Midbrain (tissue), 1 donor: ENCODE measurements at regions not wholly inside any gene's neighbourhood (a gene's known extent, or its start where the extent isn't known, plus 50 kb on each side); places are given as distances from the start of the nearest gene placed in this dataset.

Source experiments
- DNase-seq: peaks from one replicate; lab custom pipeline; 2025; lab: John Stamatoyannopoulos, UW

DNA sequence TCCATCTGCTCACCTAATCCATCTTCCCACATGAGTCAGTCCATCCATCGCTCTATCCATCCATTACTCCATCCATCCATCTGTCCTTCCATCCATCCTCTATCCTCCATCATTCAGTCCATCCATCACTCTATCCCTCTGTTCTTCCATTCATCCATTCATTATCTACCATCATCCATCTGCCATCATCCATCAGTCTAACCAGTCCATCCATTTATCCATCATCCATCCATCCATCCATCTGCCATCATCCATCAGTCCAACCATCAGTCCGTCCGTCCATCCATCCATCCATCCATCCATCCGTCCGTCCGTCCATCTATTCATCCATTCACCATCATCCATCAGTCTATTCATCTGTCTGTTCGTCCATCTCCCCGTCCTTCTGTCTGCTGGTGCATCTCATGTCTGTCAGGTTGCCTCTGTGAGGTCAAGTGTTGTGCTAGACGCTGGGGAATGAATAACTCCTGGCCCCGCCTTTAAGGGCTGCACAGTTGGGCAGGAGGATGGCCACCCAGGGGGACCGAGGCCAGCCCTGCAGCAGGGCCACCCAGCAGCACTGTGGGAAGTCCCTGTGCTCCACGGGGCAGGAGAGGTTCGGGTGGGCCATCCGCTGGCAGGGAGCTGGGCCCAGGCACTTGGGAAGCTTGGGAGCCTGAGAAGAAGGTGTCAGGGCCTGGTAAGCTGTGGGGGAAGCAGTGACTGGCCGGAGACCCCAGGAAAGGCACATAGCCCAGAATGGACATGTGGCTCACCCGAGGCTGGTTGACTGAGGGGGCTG, 137.1 kb downstream of the CTTN start:
- no peak for DNase-seq

DNA sequence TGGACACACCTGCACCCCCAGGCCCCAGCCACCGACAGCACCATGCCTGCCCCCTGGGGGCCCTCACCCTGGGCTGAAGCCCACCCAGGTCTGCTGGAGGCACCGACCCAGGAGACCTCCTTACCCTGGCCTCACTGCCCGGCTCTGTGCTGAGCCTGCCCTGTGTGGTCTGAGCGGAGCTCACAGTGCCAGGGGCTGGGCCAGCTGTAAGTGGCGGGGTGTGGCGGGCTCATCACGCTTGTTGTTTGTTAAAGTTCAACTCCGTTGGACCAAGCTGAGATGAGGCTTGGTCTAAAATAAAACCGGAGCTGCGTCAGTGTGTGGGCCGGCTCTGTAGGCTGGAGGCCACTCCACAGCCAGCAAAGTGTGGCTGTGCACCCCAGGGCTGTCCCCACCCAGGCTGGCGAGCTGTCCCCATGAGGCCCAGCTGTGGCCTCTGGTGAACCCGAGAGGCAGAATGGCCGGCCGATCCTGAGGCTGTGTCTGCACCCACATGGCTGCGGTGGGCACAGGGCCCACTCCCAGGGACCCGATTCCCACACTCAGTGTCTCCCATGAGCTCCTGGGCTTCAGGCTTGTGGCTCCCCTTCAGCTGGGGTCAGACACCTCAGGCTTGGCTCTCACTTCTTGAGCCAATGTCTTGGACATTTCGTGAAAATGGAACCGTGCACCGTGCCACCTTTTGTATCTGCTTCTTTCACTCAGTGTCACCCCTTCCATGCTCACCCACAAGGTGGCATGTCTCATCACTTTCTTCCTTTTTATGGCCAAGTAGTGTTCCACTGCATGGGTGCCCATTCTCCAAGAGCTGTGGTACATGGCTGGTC, 137.9 kb downstream of the CTTN start:
- no peak for DNase-seq

DNA sequence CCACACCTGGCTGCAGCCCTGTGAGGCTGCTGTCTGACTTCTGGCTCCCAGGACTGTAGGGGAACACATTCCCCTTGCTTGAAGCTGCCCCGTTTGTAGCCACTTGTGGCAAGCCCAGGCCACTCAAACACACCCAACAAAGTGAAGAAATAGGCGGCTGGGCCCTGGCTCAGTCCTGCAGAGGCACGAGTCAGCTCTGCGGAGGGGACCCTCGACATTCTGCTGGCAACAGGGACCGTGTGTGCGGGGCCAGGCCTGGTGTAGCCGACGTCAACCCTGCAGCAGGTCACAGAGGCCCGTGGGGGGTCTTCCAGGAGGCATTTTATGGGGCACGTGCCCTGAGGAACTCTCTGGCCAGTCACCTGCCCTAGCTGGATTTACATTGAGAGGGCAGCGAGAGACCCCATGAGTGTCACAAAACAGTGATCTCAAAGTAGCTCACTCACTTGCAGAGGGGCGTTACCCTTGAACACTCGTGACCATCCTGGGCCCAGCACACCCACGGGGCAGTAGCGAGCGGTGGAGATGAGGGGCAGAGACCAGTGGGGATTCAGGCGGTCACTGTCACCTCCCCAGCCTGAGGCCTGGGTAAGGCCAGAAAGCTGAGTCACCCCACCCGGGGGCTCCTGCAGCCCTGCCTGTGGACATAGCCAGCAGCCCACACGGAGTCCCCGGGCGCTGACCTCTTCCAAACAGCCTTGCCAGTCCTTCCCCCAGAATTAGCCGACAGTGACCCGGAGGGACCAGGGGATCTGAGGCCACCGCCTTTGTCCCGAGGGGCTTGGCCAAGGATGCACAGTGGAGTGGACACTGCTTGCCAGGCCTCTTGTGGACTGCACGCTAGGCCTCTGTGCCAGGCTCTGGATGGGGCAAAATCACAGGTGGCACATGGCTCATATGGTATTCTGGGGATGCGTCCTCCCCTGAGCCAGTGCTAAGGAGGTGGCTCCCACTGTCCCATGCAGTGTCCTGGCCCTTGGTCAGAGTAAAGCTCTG, 139.5 kb downstream of the CTTN start:
- DNase-seq, result no peak

DNA sequence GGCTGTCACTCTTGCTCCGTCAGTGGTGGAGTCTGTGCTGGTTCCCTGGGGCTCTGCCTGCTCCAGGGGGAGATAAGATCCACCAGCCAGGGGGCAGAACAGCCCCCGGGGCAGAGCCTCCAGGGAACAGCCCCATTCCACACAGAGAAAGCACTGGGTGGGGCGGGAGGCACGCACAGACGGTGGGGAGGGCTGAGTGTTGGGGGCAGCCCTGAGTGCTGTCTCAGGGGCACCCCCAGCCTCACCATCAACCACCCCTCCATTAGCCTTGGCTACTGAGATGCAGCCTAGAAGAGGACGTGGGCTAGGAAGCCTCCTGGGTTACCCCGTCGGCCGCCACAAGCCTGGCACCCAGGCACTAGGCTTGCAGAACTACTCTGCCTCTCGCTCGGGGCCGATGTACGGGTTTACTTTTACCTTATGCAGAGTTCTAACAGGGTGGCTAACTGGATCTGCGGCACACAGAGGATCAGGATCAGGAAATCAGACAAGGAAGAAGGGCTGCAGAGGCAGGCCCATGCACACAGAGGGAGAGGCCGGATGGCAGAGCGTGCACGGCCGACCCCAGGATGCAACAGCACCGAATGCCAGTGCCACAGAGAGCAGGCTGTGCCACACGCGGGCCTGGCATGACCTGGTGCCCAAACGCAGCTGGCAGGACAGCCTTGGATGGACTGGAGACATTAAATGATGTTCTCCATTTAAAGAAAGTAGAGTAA, 140.5 kb downstream of the CTTN start:
- DNase-seq, result no peak

DNA sequence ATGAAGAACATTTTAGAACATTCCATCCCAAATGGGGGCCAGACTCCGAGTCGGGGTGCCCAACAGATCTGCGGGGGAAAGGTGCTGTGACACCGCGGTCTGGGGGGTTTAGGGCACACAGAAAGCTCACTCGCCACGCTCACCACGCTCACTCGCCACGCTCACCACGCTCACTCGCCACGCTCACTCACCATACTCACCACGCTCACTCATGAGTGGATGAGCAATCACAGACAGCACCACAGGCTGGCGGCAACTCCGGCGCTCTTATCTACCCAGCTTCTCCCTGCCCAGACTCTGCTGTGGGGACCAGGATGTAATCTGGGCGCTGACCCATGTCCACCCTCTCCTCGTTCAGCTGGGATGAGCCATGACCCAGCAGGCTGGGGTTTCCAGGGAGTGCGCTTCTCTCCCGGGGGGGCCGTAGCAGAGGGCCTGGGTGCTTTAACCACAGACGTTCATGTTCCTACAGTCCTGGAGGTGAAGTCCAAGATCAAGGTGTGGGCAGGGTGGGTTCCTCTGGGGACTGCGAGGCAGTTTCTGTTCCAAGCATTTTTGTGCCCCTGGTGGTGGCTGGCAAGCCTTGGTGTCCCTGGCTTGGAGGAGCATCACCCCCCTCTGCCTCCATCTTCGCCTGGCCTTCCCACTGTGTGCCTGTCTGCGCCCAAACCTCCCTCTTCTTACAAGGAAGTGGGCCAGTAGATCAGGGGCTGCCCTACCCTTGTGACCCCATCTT, 141.2 kb downstream of the CTTN start:
- no peak for DNase-seq

DNA sequence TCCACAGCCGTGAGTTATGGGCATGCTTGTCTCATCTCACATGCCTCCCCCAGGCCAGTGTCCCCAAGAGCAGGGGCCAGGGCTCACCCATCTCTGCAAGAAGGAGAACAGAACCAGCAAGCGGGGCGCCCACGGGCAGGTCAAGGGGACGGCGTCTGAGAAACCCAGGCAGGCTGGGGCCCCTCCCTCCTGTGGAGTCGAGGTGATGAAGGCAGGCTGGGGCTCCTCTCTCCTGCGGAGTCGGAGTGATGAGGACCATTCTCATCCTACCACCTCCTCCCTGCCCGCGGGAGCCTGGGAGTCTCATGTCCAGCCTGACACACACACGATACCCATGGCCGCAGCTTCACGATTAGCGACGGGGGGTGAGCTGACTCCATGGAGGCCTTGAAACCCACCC, 141.9 kb downstream of the CTTN start:
- DNase-seq, result no peak

DNA sequence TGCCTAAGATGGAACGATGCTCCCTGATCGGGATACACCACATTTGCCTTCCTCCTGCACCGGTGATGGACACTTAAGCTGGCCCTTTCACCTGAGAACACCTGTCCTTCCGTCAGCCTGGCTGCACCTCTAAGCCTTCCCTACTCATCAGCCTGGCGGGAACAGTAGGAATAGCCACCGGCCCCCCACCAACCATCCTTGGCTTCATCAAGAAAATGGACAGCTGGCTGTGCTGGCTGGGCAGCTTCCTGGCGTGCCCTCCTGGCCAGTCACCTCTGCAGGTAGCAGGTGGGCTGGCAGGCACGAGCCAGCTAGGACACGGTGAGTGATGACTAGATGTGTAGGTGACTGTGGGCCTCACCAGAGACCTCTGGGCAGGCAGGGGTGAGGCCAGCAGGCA, 142.8 kb downstream of the CTTN start:
- no peak for DNase-seq

DNA sequence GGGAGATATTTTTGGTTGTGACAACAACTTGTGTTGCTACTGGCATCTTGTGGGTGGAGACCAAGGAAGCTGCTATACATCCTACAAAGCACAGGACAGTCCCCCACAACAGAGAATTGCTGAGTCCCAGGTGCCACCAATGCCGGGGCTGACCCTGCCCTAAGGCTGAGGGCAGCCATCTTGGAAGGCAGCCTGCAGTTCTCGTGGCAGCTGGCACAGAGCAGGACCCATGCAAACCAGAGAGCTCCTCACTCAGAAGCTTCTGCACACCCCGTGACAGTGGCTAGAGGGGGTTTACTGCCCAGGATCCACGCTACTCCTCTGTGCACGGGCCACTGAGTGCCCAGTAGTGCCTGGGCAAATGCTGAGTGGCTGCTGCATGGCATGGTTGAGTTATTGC, 143.4 kb downstream of the CTTN start:
- DNase-seq, result no peak

DNA sequence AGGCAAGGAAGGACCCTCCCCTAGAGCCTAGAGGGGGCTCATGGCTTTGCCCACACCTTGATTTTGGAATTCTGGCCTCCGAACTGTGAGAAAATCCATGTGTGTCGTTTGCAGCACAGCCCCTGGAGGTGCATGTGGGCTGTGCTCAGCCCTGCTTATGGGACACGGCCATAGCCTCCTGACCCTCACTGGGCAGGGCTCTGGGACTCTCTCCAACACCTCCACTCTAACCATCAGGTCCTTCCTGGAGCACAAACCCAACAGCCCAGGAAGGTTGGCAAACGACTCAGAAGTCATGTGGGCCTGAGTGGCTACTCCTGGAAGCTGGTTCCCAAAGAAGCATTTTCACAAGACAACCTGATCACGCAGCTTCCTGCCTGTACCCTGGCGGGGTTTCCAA, 144.1 kb downstream of the CTTN start:
- DNase-seq, result no peak

DNA sequence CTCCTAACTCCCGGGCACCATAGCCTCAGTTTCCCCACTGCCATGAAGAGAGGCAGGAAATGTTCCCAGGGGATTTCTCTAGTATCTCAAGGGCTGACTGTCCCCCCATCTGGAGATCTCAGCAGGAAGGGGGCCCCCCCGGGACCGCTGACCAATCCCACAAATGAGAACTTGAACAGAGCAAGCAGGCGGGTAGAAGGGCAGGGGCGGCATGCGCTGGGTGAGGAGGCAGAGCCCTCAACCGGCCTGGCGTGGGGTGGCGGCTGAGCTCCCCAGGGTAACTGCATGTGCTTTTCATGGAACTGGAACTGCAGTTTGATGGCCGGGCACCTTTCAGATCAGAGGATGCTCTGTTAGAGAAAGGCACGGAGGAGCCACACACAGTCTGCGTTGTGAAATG, 144.5 kb downstream of the CTTN start:
- no peak for DNase-seq

DNA sequence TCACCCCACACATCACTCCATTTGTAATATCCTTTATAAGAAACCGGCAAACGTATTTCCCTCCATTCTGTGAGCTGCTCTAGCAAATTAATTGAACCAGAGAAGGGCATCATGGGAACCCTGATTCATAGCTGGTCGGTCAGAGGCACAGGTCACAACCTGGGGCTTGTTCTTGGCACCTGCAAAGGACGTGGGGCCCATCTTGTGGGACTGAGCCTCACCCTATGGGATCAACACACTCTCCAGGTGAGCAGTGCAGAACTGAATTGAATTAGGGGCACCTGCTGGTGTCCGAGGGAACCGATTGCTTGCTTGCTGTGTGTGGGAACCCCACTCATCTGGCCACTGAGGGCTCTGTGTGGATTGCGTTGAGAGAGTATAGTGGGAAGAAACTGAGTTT, 145.3 kb downstream of the CTTN start:
- DNase-seq, result no peak

DNA sequence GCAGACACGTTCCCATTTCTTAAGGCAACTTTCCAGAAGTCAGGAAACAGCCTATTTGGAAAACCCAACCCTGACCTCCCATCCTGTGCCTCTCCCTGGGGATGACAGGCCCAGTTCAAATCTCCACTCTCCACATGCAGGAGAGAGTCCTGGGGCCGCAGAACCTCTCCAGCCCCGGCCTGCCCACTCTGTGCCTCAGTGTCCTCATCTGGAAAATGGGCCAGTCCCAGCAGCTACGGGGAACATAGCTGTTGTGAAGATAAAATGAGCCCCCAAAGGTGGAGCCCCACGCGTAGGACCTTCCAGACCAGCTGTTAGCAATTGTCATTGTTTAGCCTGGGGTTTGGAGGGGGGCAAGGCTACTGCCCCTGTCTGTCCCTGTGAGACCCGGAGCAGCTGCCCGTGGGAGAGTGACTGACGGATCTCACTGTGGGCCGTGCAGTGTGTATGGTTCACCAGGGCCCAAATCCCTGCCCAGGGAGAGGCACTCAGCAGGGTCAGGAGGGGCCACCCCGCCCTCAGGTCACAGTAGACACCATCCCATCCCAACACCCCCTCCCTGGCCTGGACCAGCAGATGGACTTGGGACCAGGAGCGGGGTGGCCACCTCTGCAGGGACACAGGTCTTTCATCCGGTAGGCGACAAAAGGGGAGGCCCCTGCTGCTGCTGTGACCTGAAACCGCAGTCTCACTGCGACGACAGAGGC, 145.9 kb downstream of the CTTN start:
- no peak for DNase-seq

DNA sequence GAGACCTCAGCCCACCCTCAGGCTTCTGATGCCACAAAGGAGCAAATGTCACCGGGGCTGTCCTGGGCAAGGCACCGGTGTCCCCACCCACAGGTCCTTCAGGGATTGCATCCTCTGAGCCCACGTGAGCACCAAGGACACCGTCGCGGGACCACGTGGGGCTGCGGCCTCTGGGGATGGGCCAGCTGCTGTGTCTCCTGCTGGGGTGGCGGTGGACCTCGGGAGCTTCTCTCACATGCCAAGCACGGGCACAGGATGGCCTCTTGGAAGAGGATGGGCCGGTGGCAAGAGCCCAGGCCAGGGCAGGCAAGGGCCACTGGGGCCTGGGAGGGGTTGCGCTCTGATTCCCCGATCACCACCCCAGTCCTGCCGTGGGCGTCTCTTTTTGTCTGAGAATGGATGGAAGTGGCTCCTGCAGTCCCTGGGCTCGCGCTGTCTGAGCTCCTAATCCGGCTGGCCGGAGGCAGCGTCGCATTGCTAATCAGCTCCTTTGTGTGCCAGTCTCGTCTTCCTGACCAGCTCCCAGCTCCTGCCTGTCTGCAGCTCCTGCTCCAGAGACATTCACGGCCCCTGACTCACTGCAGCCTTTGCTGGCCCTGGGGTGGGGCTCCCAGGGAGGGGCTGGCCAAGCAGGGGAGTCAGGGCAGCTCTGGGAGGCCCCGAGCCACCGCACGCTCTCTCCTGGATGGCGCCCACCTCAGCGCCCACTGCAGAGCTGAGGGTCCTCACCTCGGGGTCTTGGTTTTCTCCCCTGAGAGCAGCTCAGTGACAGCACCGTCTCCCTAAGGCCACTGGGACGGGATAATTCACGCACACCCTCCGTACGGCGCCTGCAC, 146.7 kb downstream of the CTTN start:
- peak; percentile 12 for DNase-seq

DNA sequence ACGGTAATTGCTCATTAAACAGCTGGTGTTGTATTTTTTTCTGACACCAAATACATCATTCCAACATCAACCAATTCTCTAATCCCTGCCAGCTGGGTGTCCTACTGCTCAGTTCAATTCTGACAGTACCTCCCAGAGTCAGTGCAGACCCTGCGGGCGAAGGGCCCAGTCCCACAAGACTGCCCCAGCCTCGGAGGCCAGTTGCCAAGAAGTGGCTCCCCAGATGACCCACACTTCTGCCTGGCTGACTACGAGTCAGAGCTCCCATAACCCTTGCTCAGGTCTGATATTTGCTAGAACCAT, 147.2 kb downstream of the CTTN start:
- DNase-seq, result no peak

DNA sequence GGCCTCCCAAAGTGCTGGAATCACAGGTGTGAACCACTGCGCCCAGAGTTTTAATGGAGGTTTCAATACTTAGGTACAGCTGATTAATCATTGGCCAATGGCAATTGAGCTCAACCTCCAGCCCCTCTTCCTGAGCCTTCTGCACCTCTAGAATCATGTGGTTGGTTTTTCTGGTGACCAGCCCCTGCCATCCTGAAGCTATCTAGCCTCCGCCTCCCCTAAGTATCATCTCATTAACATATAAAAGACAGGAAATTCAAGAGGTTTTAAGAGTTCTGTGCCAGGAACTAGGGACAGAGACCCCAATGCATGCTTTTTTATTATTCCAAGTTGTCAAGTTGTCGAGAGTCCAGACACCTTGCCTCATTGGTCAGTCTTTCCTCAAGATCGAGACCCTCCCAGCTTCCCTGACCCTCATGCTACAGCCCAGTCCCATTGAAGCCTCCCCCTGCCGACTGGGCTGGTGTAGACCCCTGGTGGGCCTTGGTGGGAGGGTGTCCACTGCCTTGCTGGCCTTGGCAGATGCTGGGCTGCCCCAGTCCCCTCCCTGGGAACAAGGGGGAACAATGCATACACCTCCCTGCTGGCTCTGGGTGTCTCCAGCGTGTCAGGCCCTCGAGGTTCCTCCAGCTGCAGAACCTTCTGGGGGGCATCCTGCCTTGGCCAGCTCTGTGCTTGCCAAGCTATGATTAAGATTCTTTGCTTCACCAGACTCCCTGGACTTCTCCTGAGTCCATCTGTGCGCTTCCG, 148.0 kb downstream of the CTTN start:
- no peak for DNase-seq

DNA sequence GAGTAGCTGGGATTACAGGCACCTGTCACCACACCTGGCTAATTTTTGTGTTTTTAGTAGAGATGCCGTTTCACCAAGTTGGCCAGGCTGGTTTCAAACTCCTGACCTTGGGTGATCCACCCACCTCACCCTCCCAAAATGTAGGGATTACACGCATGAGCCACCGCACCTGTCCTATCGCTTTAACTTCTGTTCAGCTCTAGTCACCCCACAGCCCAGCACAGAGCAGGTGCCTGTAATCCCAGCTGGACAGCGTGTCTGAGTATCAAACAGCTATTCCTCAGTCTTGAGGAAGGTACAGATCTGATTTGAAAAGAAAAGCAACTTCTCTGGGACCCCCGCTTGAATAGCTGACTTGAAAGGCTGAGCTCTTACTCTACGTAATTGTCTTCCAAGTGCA, 149.1 kb downstream of the CTTN start:
- no peak for DNase-seq

DNA sequence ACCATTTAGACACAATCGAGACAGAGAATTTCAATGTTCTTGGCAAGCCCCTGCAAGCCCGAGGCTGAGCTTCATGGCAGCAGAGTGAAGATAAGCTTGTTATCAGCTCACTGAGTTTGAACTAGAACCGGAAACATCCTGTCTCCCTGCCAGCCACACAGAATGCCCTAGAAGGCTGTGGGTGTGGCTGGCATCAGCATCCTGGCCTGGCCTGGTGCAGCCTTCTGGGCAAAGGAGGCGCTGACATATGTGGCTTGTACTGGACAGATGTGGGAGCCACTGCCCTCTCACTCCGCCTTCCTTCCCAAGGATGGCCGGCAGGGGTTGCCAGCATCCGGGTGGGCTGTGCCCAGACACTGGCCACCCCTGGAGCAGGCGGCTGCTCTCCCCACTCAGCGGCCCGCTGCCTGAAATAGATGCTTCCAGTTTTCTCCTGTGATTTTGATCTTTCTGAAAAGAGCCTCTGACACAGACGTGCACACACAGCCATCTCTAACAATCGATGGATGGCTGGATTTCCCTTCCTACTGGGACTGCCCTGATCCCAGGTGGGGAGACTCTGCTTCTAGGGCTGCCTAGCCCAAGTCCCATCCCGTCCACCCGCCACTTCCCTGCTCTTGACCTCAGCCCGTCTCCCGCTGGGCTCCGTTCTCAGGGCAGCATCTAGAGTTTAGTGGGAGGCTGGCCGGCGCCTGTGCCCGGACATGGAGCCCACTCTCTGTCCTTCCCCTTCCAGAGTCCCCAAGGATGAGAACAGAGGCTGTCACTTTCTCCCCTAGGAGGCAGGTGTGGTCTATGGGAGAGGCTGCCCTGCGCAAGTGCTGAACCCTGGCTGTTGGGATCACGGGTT, 149.7 kb downstream of the CTTN start:
- DNase-seq, result no peak

DNA sequence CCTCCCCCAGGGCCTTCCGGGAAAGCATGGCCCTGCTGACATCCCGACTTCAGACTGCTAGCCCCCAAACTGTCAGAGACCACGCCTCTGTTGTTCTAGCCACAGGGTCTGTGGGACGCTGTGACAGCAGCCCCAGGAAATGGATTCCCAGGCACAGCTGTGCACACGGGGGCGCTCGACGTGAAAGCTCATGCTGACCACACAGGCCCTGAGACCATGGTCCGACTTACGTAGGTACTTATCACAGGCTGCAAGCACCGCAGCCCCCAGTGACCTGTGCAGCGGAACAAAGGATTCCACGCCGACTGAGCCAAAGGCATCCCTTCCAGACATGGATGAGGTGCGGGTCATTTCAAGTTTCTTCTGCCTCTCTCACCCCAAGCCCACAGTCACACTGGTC, 150.6 kb downstream of the CTTN start:
- DNase-seq, result no peak
